Astrocyte (in vitro differentiated cells and primary cell): ENCODE measurements at regions not wholly inside any gene's neighbourhood (a gene's known extent, or its start where the extent isn't known, plus 50 kb on each side); places are given as distances from the start of the nearest gene placed in this dataset.

ENCODE experiments used
- DNase-seq: peaks from one replicate; pipeline ENCODE4 v3.0.0-alpha.2; 2010; ENCODE audit warnings: low read depth
- FAIRE-seq: peaks from 2 replicates; lab custom pipeline; 2011; peaks lifted over from hg19 to GRCh38; lab: Jason Lieb, UNC
- H2AFZ ChIP-seq: 2 replicates; pipeline ENCODE4 v1.6.0; 2012; ENCODE audit warnings: low read depth, low read length, inconsistent platforms
- H3K27ac ChIP-seq: 2 replicates; pipeline ENCODE4 v1.5.1; 2011; ENCODE audit warnings: low read depth, low read length, inconsistent platforms
- H3K27me3 ChIP-seq: 2 replicates; pipeline ENCODE4 v1.6.0; 2011; ENCODE audit warnings: low read length, inconsistent platforms; ENCODE audit not compliant: insufficient read depth
- H3K36me3 ChIP-seq: 2 replicates; pipeline ENCODE4 v1.5.1; 2011; ENCODE audit warnings: low read length, inconsistent platforms; ENCODE audit not compliant: insufficient read depth
- H3K4me1 ChIP-seq: 2 replicates; pipeline ENCODE4 v1.5.1; 2011; ENCODE audit warnings: low read length, inconsistent platforms; ENCODE audit not compliant: insufficient read depth
- H3K4me2 ChIP-seq: 2 replicates; pipeline ENCODE4 v1.6.0; 2012; ENCODE audit warnings: low read length, inconsistent platforms
- H3K4me3 ChIP-seq: 2 replicates; pipeline ENCODE4 v1.5.1; 2011; ENCODE audit warnings: low read depth, mild to moderate bottlenecking, low read length, inconsistent platforms; ENCODE audit not compliant: insufficient read depth
- H3K79me2 ChIP-seq: 2 replicates; pipeline ENCODE4 v1.6.0; 2012; ENCODE audit warnings: mild to moderate bottlenecking, low read length, inconsistent platforms; ENCODE audit not compliant: insufficient read depth
- H3K9ac ChIP-seq: 2 replicates; pipeline ENCODE4 v1.6.0; 2012; ENCODE audit warnings: mild to moderate bottlenecking, low read length, inconsistent platforms
- H3K9me3 ChIP-seq: 2 replicates; pipeline ENCODE4 v1.5.1; 2012; ENCODE audit warnings: low read depth, mild to moderate bottlenecking, low read length, inconsistent platforms; ENCODE audit not compliant: insufficient read depth
- H4K20me1 ChIP-seq: 2 replicates; pipeline ENCODE4 v1.6.0; 2012; ENCODE audit warnings: low read length, inconsistent platforms; ENCODE audit not compliant: insufficient read depth
- H3K27ac Mint-ChIP-seq: one replicate; pipeline ENCODE4 v1.8.0; 2021; ENCODE audit warnings: mild to moderate bottlenecking, mixed read lengths; ENCODE audit not compliant: unreplicated experiment
- H3K27me3 Mint-ChIP-seq: one replicate; pipeline ENCODE4 v1.8.0; 2021; ENCODE audit warnings: low read depth, mixed read lengths; ENCODE audit not compliant: unreplicated experiment
- H3K36me3 Mint-ChIP-seq: one replicate; pipeline ENCODE4 v1.8.0; 2021; ENCODE audit warnings: low read depth, mixed read lengths; ENCODE audit not compliant: unreplicated experiment
- H3K4me1 Mint-ChIP-seq: one replicate; pipeline ENCODE4 v1.8.0; 2021; ENCODE audit warnings: low read depth, mixed read lengths; ENCODE audit not compliant: unreplicated experiment
- H3K4me3 Mint-ChIP-seq: one replicate; pipeline ENCODE4 v1.8.0; 2021; ENCODE audit warnings: mild to moderate bottlenecking, moderate library complexity, mixed read lengths; ENCODE audit not compliant: unreplicated experiment
- H3K9me3 Mint-ChIP-seq: one replicate; pipeline ENCODE4 v1.8.0; 2021; ENCODE audit warnings: mild to moderate bottlenecking, mixed read lengths; ENCODE audit not compliant: unreplicated experiment
- CTCF ChIP-seq: IDR thresholded peaks from 2 replicates; pipeline ENCODE4 v1.5.1; 2011; ENCODE audit warnings: low read depth, mild to moderate bottlenecking, inconsistent platforms, low read length, moderate library complexity; ENCODE audit not compliant: insufficient read depth
- EZH2 ChIP-seq: IDR thresholded peaks from 2 replicates; pipeline ENCODE4 v1.6.1; 2012; ENCODE audit warnings: mild to moderate bottlenecking, low read length, inconsistent platforms; ENCODE audit not compliant: insufficient read depth

GRCh38 chr10:70977625-70978024 lies 89.3 kb upstream of the PCBD1 start:
- DNase-seq: no peak
- H3K4me3 ChIP-seq: no peak overlapping the region
- H3K9ac ChIP-seq: no peak overlapping the region
- no peak for TF ChIP-seq EZH2
- no peak for TF ChIP-seq CTCF
- no peaks in the 10 kb centered on the region for H3K79me2 ChIP-seq
- no peak overlapping the region for H3K27ac ChIP-seq
- no peak overlapping the region for H2AFZ ChIP-seq
- Mint-ChIP-seq H3K36me3 (no peaks in the 10 kb centered on the region), H3K27ac (no peak overlapping the region), H3K4me3 (no peak overlapping the region), H3K4me1 (peaks cover 12% of the 10 kb centered on the region), H3K9me3 (peaks cover 3% of the 10 kb centered on the region), H3K27me3 (peaks cover 47% of the 10 kb centered on the region)
- H3K36me3 ChIP-seq: no peaks in the 10 kb centered on the region
- peaks cover 3% of the 10 kb centered on the region for H3K4me1 ChIP-seq
- no peaks in the 10 kb centered on the region for H4K20me1 ChIP-seq
- no peak for FAIRE-seq
- no peak overlapping the region for H3K4me2 ChIP-seq
- no peaks in the 10 kb centered on the region for H3K9me3 ChIP-seq
- H3K27me3 ChIP-seq: peaks cover 7% of the 10 kb centered on the region

DNA sequence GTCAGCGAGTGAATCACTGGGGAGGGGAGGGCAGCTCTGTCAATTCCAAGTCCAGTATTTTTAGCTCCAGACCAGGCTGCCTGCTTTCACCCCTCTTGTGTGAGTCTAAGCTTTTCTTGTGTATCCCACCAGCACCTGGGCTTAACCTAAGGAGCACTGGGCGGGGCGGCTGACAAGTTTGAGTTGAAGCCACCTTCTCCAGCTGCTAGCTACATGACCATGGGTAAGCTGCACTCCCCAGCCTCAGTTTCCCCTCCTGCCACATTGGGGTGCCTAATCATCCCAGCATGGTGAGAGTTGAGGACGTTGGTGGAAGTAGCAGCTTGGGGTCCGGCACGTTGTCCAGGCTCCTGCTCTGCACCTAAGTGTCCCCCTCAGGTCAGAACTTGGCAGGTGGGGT lies 89.8 kb upstream of the PCBD1 start:
- DNase-seq (no peak), FAIRE-seq (no peak)
- Mint-ChIP-seq H3K36me3 (no peaks in the 10 kb centered on the region), H3K4me1 (peaks cover 12% of the 10 kb centered on the region), H3K27me3 (peaks cover 52% of the 10 kb centered on the region), H3K9me3 (peaks cover 3% of the 10 kb centered on the region), H3K27ac (no peak overlapping the region), H3K4me3 (no peak overlapping the region)
- TF ChIP-seq EZH2 (no peak), CTCF (no peak)
- Histone ChIP-seq H3K36me3 (no peaks in the 10 kb centered on the region), H4K20me1 (no peaks in the 10 kb centered on the region), H3K4me1 (peaks cover 3% of the 10 kb centered on the region), H3K27ac (no peak overlapping the region), H3K27me3 (peaks cover 7% of the 10 kb centered on the region), H3K9me3 (no peaks in the 10 kb centered on the region), H3K9ac (no peak overlapping the region), H2AFZ (no peak overlapping the region), H3K79me2 (no peaks in the 10 kb centered on the region), H3K4me3 (no peak overlapping the region), H3K4me2 (no peak overlapping the region)

DNA sequence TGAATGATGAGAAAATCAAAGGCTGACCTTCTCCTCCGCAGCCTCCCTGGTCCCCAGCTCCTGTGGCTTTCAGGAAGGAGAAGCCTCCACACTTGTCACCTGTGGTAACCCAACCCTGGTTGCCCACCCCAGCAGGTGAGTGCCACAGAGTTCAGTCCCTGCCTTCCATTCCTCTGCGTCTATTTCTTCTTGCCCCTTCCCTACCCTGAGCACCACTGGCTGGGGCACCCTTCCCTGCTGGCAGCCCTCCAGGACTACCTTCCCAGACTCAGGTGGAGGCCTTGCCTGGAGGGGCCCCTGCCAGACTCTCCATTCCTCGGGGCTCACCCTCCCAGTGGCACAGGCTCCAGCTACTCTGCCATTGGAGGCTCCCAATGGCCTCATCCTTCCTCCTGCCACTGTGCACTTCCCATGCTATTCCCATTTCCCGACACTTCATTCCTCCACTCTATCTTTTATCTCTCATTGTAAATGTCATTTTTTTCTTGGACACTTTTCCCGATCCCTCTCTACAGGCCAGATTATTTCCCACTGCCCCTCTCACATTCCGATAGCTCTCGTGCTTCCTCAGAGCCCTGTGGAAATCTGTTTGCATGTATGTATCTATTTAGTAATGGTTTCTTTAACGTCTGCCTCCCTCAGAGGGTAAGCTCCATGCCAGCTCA lies 90.6 kb upstream of the PCBD1 start:
- FAIRE-seq (no peak), DNase-seq (no peak)
- Histone ChIP-seq H3K9me3 (no peaks in the 10 kb centered on the region), H3K4me3 (no peak overlapping the region), H3K27me3 (peaks cover 7% of the 10 kb centered on the region), H3K9ac (no peak overlapping the region), H2AFZ (no peak overlapping the region), H3K27ac (no peak overlapping the region), H3K4me2 (no peak overlapping the region), H3K4me1 (peaks cover 3% of the 10 kb centered on the region), H3K36me3 (no peaks in the 10 kb centered on the region), H3K79me2 (no peaks in the 10 kb centered on the region), H4K20me1 (no peaks in the 10 kb centered on the region)
- Mint-ChIP-seq H3K27ac (no peak overlapping the region), H3K4me3 (no peak overlapping the region), H3K4me1 (peaks cover 10% of the 10 kb centered on the region), H3K36me3 (no peaks in the 10 kb centered on the region), H3K27me3 (peaks cover 59% of the 10 kb centered on the region), H3K9me3 (peaks cover 3% of the 10 kb centered on the region)
- TF ChIP-seq CTCF: no peak
- TF ChIP-seq EZH2: no peak
